ENCODE measurements at regions not wholly inside any gene's neighbourhood (a gene's known extent, or its start where the extent isn't known, plus 50 kb on each side); places are given as distances from the start of the nearest gene placed in this dataset.

DNA sequence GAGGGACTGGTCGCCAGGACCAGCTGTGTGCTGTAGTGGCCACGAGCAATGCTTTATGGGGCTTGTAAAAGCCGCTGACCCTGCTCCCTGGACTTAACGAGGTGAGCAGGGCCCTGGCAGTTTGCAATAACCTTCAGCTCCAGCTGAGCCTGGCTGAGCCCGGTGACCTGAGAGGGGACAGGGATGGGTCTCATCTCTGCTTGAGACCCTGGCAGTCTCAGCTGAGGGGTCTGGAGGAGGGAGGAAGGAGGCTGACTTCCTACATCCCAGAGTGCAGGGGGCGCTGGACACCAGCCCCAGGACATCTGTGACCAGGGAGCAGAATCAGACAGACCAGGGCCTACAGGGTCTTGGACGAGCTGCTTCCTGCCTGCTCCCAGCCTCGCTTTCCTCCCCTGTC is 277.5 kb upstream of the MVB12B start:
- TF ChIP-seq ZNF274 (IDR thresholded peaks at IDR 0.05; ENCODE audit: low read depth, low read length), result no peak
- TF ChIP-seq SUZ12 (IDR thresholded peaks at IDR 0.05; ENCODE audit: extremely low read depth, insufficient read depth, insufficient read length), result no peak
- TF ChIP-seq YY1 (IDR thresholded peaks at IDR 0.05; ENCODE audit: insufficient read depth, insufficient read length), result no peak
- no peak for DNase-seq (ENCODE audit: low read depth, low spot score)
- Histone ChIP-seq H3K27me3 (ENCODE audit: insufficient read depth, insufficient read length) (no peaks in the 10 kb centered on the region), H3K4me3 (ENCODE audit: insufficient read length, low read depth) (no peak overlapping the region), H3K4me1 (ENCODE audit: insufficient read depth, insufficient read length) (peaks cover 4% of the 10 kb centered on the region), H3K36me3 (ENCODE audit: insufficient read depth, insufficient read length, low read length) (no peaks in the 10 kb centered on the region), H3K9ac (ENCODE audit: insufficient read length, low read depth) (no peak overlapping the region), H3K9me3 (ENCODE audit: insufficient read depth, low read length) (peaks cover 18% of the 10 kb centered on the region)

DNA sequence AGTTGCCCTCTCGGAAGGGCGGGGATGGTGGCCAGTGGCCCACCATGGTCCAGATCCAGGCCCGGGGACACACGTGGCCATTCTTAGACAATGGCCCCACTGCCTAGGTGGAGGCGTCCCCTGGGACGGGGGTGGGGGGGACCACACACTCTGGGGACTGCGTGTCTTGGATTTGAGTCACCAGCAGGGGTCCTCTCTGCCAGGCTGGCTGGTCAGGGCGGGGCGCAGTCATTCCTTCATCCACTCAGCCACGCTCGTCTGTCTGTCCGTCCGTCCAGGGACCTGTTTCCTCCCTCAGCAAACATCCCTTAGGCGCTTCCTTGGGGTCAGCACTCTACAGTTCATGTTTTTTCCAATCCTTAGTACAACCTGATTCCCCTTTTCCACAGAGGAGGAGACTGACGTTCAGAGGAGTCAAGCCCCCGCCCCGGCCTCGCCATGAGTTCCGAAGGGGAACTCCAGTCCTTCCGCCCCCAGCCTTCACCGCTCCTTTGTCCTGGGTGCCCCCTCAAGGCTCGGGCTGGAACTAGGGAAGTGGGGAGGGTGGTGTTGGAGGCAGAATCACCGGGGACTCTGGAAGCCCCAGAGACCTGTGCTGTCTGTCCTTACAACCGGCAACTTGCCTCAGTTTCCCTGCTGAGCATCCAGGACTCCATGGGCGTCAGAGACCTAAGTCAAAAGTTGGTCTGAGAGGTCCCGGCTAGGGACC is 276.6 kb upstream of the MVB12B start:
- no peak overlapping the region for H3K9ac ChIP-seq (ENCODE audit: insufficient read length, low read depth)
- peaks cover 4% of the 10 kb centered on the region for H3K4me1 ChIP-seq (ENCODE audit: insufficient read depth, insufficient read length)
- H3K27me3 ChIP-seq (ENCODE audit: insufficient read depth, insufficient read length), result no peaks in the 10 kb centered on the region
- TF ChIP-seq ZNF274 (IDR thresholded peaks at IDR 0.05; ENCODE audit: low read depth, low read length) (no peak), YY1 (IDR thresholded peaks at IDR 0.05; ENCODE audit: insufficient read depth, insufficient read length) (no peak), SUZ12 (IDR thresholded peaks at IDR 0.05; ENCODE audit: extremely low read depth, insufficient read depth, insufficient read length) (no peak)
- H3K9me3 ChIP-seq (ENCODE audit: insufficient read depth, low read length), result peaks cover 12% of the 10 kb centered on the region
- no peak overlapping the region for H3K4me3 ChIP-seq (ENCODE audit: insufficient read length, low read depth)
- DNase-seq (ENCODE audit: low read depth, low spot score), result no peak
- no peaks in the 10 kb centered on the region for H3K36me3 ChIP-seq (ENCODE audit: insufficient read depth, insufficient read length, low read length)

DNA sequence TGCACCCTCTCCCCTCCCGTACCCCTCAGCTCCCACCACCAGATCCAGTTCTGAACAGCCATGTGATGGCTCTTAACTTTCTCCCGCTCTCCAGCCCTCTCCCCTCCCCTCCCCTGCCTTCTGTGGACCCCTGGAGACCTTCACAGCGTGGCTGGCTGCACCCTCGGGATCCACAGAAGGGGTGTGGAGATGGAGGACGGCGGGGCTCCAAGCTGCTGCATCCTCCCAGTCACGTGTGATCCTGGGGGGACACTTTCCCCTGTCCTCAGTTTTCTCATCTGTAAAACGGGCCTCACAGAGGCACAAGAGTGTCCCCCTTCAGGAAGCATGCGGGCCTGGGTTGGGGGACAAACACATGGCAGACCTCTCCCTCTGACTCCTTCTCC is 276.0 kb upstream of the MVB12B start:
- no peak for TF ChIP-seq ZNF274 (IDR thresholded peaks at IDR 0.05; ENCODE audit: low read depth, low read length)
- TF ChIP-seq YY1 (IDR thresholded peaks at IDR 0.05; ENCODE audit: insufficient read depth, insufficient read length), result no peak
- no peak for TF ChIP-seq SUZ12 (IDR thresholded peaks at IDR 0.05; ENCODE audit: extremely low read depth, insufficient read depth, insufficient read length)
- no peak for DNase-seq (ENCODE audit: low read depth, low spot score)
- no peak overlapping the region for H3K4me3 ChIP-seq (ENCODE audit: insufficient read length, low read depth)
- H3K9me3 ChIP-seq (ENCODE audit: insufficient read depth, low read length), result peaks cover 7% of the 10 kb centered on the region
- H3K9ac ChIP-seq (ENCODE audit: insufficient read length, low read depth), result no peak overlapping the region
- peaks cover 4% of the 10 kb centered on the region for H3K4me1 ChIP-seq (ENCODE audit: insufficient read depth, insufficient read length)
- H3K27me3 ChIP-seq (ENCODE audit: insufficient read depth, insufficient read length), result no peaks in the 10 kb centered on the region
- no peaks in the 10 kb centered on the region for H3K36me3 ChIP-seq (ENCODE audit: insufficient read depth, insufficient read length, low read length)

GRCh38 chr9:126051446-126052130 is 275.0 kb upstream of the MVB12B start:
- DNase-seq (ENCODE audit: low read depth, low spot score), result no peak
- no peaks in the 10 kb centered on the region for H3K27me3 ChIP-seq (ENCODE audit: insufficient read depth, insufficient read length)
- H3K9ac ChIP-seq (ENCODE audit: insufficient read length, low read depth), result no peak overlapping the region
- no peaks in the 10 kb centered on the region for H3K36me3 ChIP-seq (ENCODE audit: insufficient read depth, insufficient read length, low read length)
- no peaks in the 10 kb centered on the region for H3K9me3 ChIP-seq (ENCODE audit: insufficient read depth, low read length)
- TF ChIP-seq ZNF274 (IDR thresholded peaks at IDR 0.05; ENCODE audit: low read depth, low read length) (no peak), YY1 (IDR thresholded peaks at IDR 0.05; ENCODE audit: insufficient read depth, insufficient read length) (no peak), SUZ12 (IDR thresholded peaks at IDR 0.05; ENCODE audit: extremely low read depth, insufficient read depth, insufficient read length) (no peak)
- H3K4me3 ChIP-seq (ENCODE audit: insufficient read length, low read depth), result no peak overlapping the region
- peaks cover 4% of the 10 kb centered on the region for H3K4me1 ChIP-seq (ENCODE audit: insufficient read depth, insufficient read length)

GRCh38 chr9:126052791-126053190 is 273.8 kb upstream of the MVB12B start:
- H3K4me1 ChIP-seq (ENCODE audit: insufficient read depth, insufficient read length), result peaks cover 4% of the 10 kb centered on the region
- no peaks in the 10 kb centered on the region for H3K27me3 ChIP-seq (ENCODE audit: insufficient read depth, insufficient read length)
- TF ChIP-seq SUZ12 (IDR thresholded peaks at IDR 0.05; ENCODE audit: extremely low read depth, insufficient read depth, insufficient read length) (no peak), YY1 (IDR thresholded peaks at IDR 0.05; ENCODE audit: insufficient read depth, insufficient read length) (no peak), ZNF274 (IDR thresholded peaks at IDR 0.05; ENCODE audit: low read depth, low read length) (no peak)
- H3K36me3 ChIP-seq (ENCODE audit: insufficient read depth, insufficient read length, low read length), result no peaks in the 10 kb centered on the region
- H3K4me3 ChIP-seq (ENCODE audit: insufficient read length, low read depth), result no peak overlapping the region
- DNase-seq (ENCODE audit: low read depth, low spot score), result no peak
- no peaks in the 10 kb centered on the region for H3K9me3 ChIP-seq (ENCODE audit: insufficient read depth, low read length)
- no peak overlapping the region for H3K9ac ChIP-seq (ENCODE audit: insufficient read length, low read depth)

- Histone ChIP-seq H3K4me3 (ENCODE audit: insufficient read length, low read depth) (no peak overlapping the region), H3K4me1 (ENCODE audit: insufficient read depth, insufficient read length) (peaks cover 2% of the 10 kb centered on the region), H3K27me3 (ENCODE audit: insufficient read depth, insufficient read length) (no peaks in the 10 kb centered on the region), H3K9ac (ENCODE audit: insufficient read length, low read depth) (no peak overlapping the region), H3K9me3 (ENCODE audit: insufficient read depth, low read length) (no peaks in the 10 kb centered on the region), H3K36me3 (ENCODE audit: insufficient read depth, insufficient read length, low read length) (no peaks in the 10 kb centered on the region)
- DNase-seq (ENCODE audit: low read depth, low spot score), result no peak
- TF ChIP-seq SUZ12 (IDR thresholded peaks at IDR 0.05; ENCODE audit: extremely low read depth, insufficient read depth, insufficient read length) (no peak), YY1 (IDR thresholded peaks at IDR 0.05; ENCODE audit: insufficient read depth, insufficient read length) (no peak), ZNF274 (IDR thresholded peaks at IDR 0.05; ENCODE audit: low read depth, low read length) (no peak)
Observed at GRCh38 chr9:126053913-126054312, 272.7 kb upstream of the MVB12B start.

GRCh38 chr9:126055381-126055985 is 271.1 kb upstream of the MVB12B start:
- Histone ChIP-seq H3K9me3 (ENCODE audit: insufficient read depth, low read length) (no peaks in the 10 kb centered on the region), H3K4me3 (ENCODE audit: insufficient read length, low read depth) (no peak overlapping the region), H3K4me1 (ENCODE audit: insufficient read depth, insufficient read length) (no peaks in the 10 kb centered on the region), H3K27me3 (ENCODE audit: insufficient read depth, insufficient read length) (no peaks in the 10 kb centered on the region), H3K9ac (ENCODE audit: insufficient read length, low read depth) (no peak overlapping the region), H3K36me3 (ENCODE audit: insufficient read depth, insufficient read length, low read length) (no peaks in the 10 kb centered on the region)
- no peak for DNase-seq (ENCODE audit: low read depth, low spot score)
- TF ChIP-seq YY1 (IDR thresholded peaks at IDR 0.05; ENCODE audit: insufficient read depth, insufficient read length), result no peak
- TF ChIP-seq SUZ12 (IDR thresholded peaks at IDR 0.05; ENCODE audit: extremely low read depth, insufficient read depth, insufficient read length), result no peak
- TF ChIP-seq ZNF274 (IDR thresholded peaks at IDR 0.05; ENCODE audit: low read depth, low read length), result no peak

Measured in NT2/D1 (cell line).